Endodermal cell (in vitro differentiated cells): ENCODE measurements at regions not wholly inside any gene's neighbourhood (a gene's known extent, or its start where the extent isn't known, plus 50 kb on each side); places are given as distances from the start of the nearest gene placed in this dataset.

Experiments used
- DNase-seq: peaks from one replicate; pipeline ENCODE4 v3.0.0-alpha.2; 2017
- H3K27ac ChIP-seq: 2 replicates; pipeline ENCODE4 v1.5.1; 2013; ENCODE audit warnings: mild to moderate bottlenecking, low read depth, low read length, moderate library complexity
- H3K27me3 ChIP-seq: 2 replicates; pipeline ENCODE4 v1.6.1; 2013; ENCODE audit warnings: mild to moderate bottlenecking, low read length, moderate library complexity; ENCODE audit not compliant: insufficient read depth, control insufficient read depth, poor library complexity, severe bottlenecking
- H3K36me3 ChIP-seq: 2 replicates; pipeline ENCODE4 v1.7.0; 2013; ENCODE audit warnings: mild to moderate bottlenecking, low read length, moderate library complexity; ENCODE audit not compliant: control insufficient read depth, insufficient read depth
- H3K4me1 ChIP-seq: one replicate; pipeline ENCODE4 v1.7.0; 2013; ENCODE audit warnings: low read length; ENCODE audit not compliant: control insufficient read depth, insufficient read depth
- H3K4me3 ChIP-seq: 2 replicates; pipeline ENCODE4 v1.5.1; 2013; ENCODE audit warnings: mild to moderate bottlenecking, low read length, moderate library complexity
- H3K9ac ChIP-seq: 2 replicates; pipeline ENCODE4 v1.6.1; 2013; ENCODE audit warnings: mild to moderate bottlenecking, low read length, moderate library complexity; ENCODE audit not compliant: poor library complexity, severe bottlenecking; ENCODE audit errors: extremely low read depth
- H3K9me3 ChIP-seq: 2 replicates; pipeline ENCODE4 v1.6.1; 2013; ENCODE audit warnings: mild to moderate bottlenecking, low read length, moderate library complexity; ENCODE audit not compliant: control insufficient read depth
- H3K27ac Mint-ChIP-seq: 2 replicates; pipeline ENCODE4 v1.8.0; 2020; ENCODE audit warnings: mixed read lengths
- H3K27me3 Mint-ChIP-seq: 2 replicates; pipeline ENCODE4 v1.8.0; 2021; ENCODE audit warnings: mild to moderate bottlenecking, mixed read lengths; ENCODE audit not compliant: insufficient read depth
- H3K36me3 Mint-ChIP-seq: 2 replicates; pipeline ENCODE4 v1.8.0; 2020; ENCODE audit warnings: low read depth, mixed read lengths
- H3K4me1 Mint-ChIP-seq: 2 replicates; pipeline ENCODE4 v1.8.0; 2020; ENCODE audit warnings: mixed read lengths
- H3K4me3 Mint-ChIP-seq: 2 replicates; pipeline ENCODE4 v1.8.0; 2020; ENCODE audit warnings: mild to moderate bottlenecking, moderate library complexity, mixed read lengths
- H3K9me3 Mint-ChIP-seq: 2 replicates; pipeline ENCODE4 v1.8.0; 2020; ENCODE audit warnings: mild to moderate bottlenecking, mixed read lengths
- CTCF ChIP-seq: fragments of 200-600 bp; sonication (generic); conservative IDR thresholded peaks from 2 replicates; pipeline ENCODE4 v1.5.0; 2021; ENCODE audit warnings: antibody characterized with exemption, mild to moderate bottlenecking
- WGBS, 2 experiments: methylation state at CpG; one replicate each; pipeline versions ENCODE4 v1.1.5 to v1.1.7; 2013; ENCODE audit warnings: missing lambda C conversion rate in 2 of 2, mixed read lengths in 1 of 2; ENCODE audit not compliant: insufficient coverage in 1 of 2, insufficient read length in 1 of 2; 5-methylcytosine and 5-hydroxymethylcytosine counted together

GRCh38 chr2:39898934-39899333 is 119.9 kb upstream of the THUMPD2 start:
- no peaks in the 10 kb centered on the region for H3K36me3 Mint-ChIP-seq
- 100% methylated on average over 3 of the region's 3 CpGs; no CpG with 5 or more reads in 1 of the 2 experiments for whole genome bisulfite sequencing, 2 experiments
- Histone ChIP-seq H3K4me3 (no peak overlapping the region), H3K27me3 (no peaks in the 10 kb centered on the region), H3K4me1 (no peaks in the 10 kb centered on the region), H3K9me3 (peaks cover 15% of the 10 kb centered on the region), H3K27ac (no peak overlapping the region), H3K36me3 (no peaks in the 10 kb centered on the region), H3K9ac (no peak overlapping the region)
- H3K4me1 Mint-ChIP-seq: no peaks in the 10 kb centered on the region
- H3K9me3 Mint-ChIP-seq: peaks cover 16% of the 10 kb centered on the region
- H3K27me3 Mint-ChIP-seq: no peaks in the 10 kb centered on the region
- H3K27ac Mint-ChIP-seq: no peak overlapping the region
- H3K4me3 Mint-ChIP-seq: no peak overlapping the region
- no peak for TF ChIP-seq CTCF
- DNase-seq: no peak

GRCh38 chr2:39897273-39897672 is 118.2 kb upstream of the THUMPD2 start:
- Mint-ChIP-seq H3K27me3 (no peaks in the 10 kb centered on the region), H3K4me1 (no peaks in the 10 kb centered on the region), H3K4me3 (no peak overlapping the region), H3K36me3 (no peaks in the 10 kb centered on the region), H3K27ac (no peak overlapping the region), H3K9me3 (peaks cover 16% of the 10 kb centered on the region)
- WGBS, 2 experiments: 98 to 100% methylated on average over 3 to 5 of the region's 5 CpGs
- TF ChIP-seq CTCF: no peak
- Histone ChIP-seq H3K9me3 (peaks cover 15% of the 10 kb centered on the region), H3K36me3 (no peaks in the 10 kb centered on the region), H3K27ac (no peak overlapping the region), H3K27me3 (no peaks in the 10 kb centered on the region), H3K4me3 (no peak overlapping the region), H3K9ac (no peak overlapping the region), H3K4me1 (no peaks in the 10 kb centered on the region)
- no peak for DNase-seq

DNA sequence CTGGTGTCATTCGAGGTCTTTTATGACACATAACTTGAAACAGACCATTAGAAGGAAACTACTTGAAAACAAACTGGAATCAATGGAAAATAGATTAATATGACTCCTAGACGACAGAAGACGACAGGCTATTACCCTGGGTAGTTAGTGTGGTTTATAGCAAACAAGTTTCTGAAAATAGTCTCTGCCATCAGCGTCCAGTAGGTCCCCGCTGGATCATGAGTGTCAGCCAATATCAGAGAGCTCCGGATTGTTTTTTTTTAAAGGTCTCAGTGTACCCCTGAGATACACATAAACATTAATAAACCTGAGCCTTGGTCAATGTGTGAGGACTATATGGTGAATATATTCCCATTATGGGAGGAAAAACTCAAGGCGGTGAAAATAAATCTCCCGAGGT is 115.0 kb upstream of the THUMPD2 start:
- no peaks in the 10 kb centered on the region for H3K36me3 Mint-ChIP-seq
- H3K27ac Mint-ChIP-seq: no peak overlapping the region
- H3K27me3 Mint-ChIP-seq: no peaks in the 10 kb centered on the region
- no peaks in the 10 kb centered on the region for H3K36me3 ChIP-seq
- TF ChIP-seq CTCF: no peak
- no peaks in the 10 kb centered on the region for H3K27me3 ChIP-seq
- H3K9me3 ChIP-seq: peaks cover 3% of the 10 kb centered on the region
- no peak overlapping the region for H3K4me3 Mint-ChIP-seq
- no peak overlapping the region for H3K27ac ChIP-seq
- H3K9me3 Mint-ChIP-seq: peaks cover 2% of the 10 kb centered on the region
- H3K4me1 ChIP-seq: no peaks in the 10 kb centered on the region
- H3K9ac ChIP-seq: no peak overlapping the region
- WGBS, 2 experiments: 89 to 98% methylated on average over 5 to 8 of the region's 8 CpGs
- no peaks in the 10 kb centered on the region for H3K4me1 Mint-ChIP-seq
- no peak for DNase-seq
- no peak overlapping the region for H3K4me3 ChIP-seq
